ENCODE measurements at regions not wholly inside any gene's neighbourhood (a gene's known extent, or its start where the extent isn't known, plus 50 kb on each side); places are given as distances from the start of the nearest gene placed in this dataset.
"Not testable (repeated sequence)": the region's sequence is repeated elsewhere in the genome, so short reads cannot be mapped to it uniquely, and the experiment has no call there.

- DNase-seq: no peak
Observed at GRCh38 chr1:199877526-199878384, 149.8 kb upstream of the NR5A2 start.

GRCh38 chr1:199878823-199879222, 148.7 kb upstream of the NR5A2 start:
- no peak for DNase-seq

- no peak for DNase-seq
Observed at GRCh38 chr1:199898654-199899053, 128.9 kb upstream of the NR5A2 start.

- no peak for DNase-seq
Observed at GRCh38 chr1:199901341-199901740, 126.2 kb upstream of the NR5A2 start.

GRCh38 chr1:199907361-199907760, 120.1 kb upstream of the NR5A2 start:
- DNase-seq: no peak

GRCh38 chr1:199909137-199909536, 118.4 kb upstream of the NR5A2 start:
- no peak for DNase-seq

- DNase-seq: no peak
Observed at GRCh38 chr1:199913318-199913717, 114.2 kb upstream of the NR5A2 start.

GRCh38 chr1:199914546-199914945, 113.0 kb upstream of the NR5A2 start:
- DNase-seq: no peak

GRCh38 chr1:199918196-199918769, 109.2 kb upstream of the NR5A2 start:
- DNase-seq: no peak

GRCh38 chr1:199920635-199921034, 106.9 kb upstream of the NR5A2 start:
- DNase-seq: no peak

GRCh38 chr1:199929556-199929955, 98.0 kb upstream of the NR5A2 start:
- DNase-seq: no peak

- DNase-seq: not testable (repeated sequence)
Observed at GRCh38 chr1:199930067-199930466, 97.4 kb upstream of the NR5A2 start.

- DNase-seq: peak; percentile 20
Observed at GRCh38 chr1:199931666-199932377, 95.7 kb upstream of the NR5A2 start.

- DNase-seq: no peak
Observed at GRCh38 chr1:199932462-199932861, 95.0 kb upstream of the NR5A2 start.

GRCh38 chr1:199936441-199936840, 91.1 kb upstream of the NR5A2 start:
- DNase-seq: no peak

GRCh38 chr1:199937161-199937560, 90.3 kb upstream of the NR5A2 start:
- DNase-seq: no peak

GRCh38 chr1:199937661-199938060, 89.8 kb upstream of the NR5A2 start:
- no peak for DNase-seq

- no peak for DNase-seq
Observed at GRCh38 chr1:199944986-199945385, 82.5 kb upstream of the NR5A2 start.

- no peak for DNase-seq
Observed at GRCh38 chr1:199945591-199945990, 81.9 kb upstream of the NR5A2 start.

- no peak for DNase-seq
Observed at GRCh38 chr1:199946305-199947155, 81.0 kb upstream of the NR5A2 start.

- no peak for DNase-seq
Observed at GRCh38 chr1:199948587-199949280, 78.8 kb upstream of the NR5A2 start.

GRCh38 chr1:199951005-199951404, 76.5 kb upstream of the NR5A2 start:
- DNase-seq: not testable (repeated sequence)
